HepG2 (cell line): ENCODE measurements at regions not wholly inside any gene's neighbourhood (a gene's known extent, or its start where the extent isn't known, plus 50 kb on each side); places are given as distances from the start of the nearest gene placed in this dataset.

Experiments used
- ATAC-seq: fragments of 200-7000 bp; cut with Tn5 transposase; 3 replicates; pipeline ENCODE4 v1.9.1; 2020; ENCODE audit warnings: mild to moderate bottlenecking, moderate library complexity
- BruUV-seq: library from RNA; stranded (reverse); fragments of 400-500 nt; replicated peaks from 2 replicates; lab custom pipeline; 2021; lab: Mats Ljungman, UMichigan
- CTCF ChIA-PET: fragments of 300-600 bp; formaldehyde crosslinking; extraction: SDS; loops from one replicate; lab custom pipeline; 2021; ENCODE audit warnings: low total read pairs, inconsistent platforms, low intra/inter-chr PET ratio; lab: Yijun Ruan, JAX
- POLR2A ChIA-PET: fragments of 350-600 bp; sonication (Branson Sonifier 250); formaldehyde crosslinking; loops from one replicate; lab custom pipeline; 2020; ENCODE audit warnings: antibody characterized with exemption, inconsistent platforms; lab: Yijun Ruan, JAX
- DNase-seq: peaks from one replicate; pipeline ENCODE4 v3.0.0-alpha.2; 2015; ENCODE audit warnings: low spot score
- FAIRE-seq: peaks from 3 replicates; lab custom pipeline; 2011; peaks lifted over from hg19 to GRCh38; lab: Jason Lieb, UNC
- H2AFZ ChIP-seq: one replicate; pipeline ENCODE4 v1.6.1; 2011; ENCODE audit warnings: low read length, inconsistent platforms
- H3K27ac ChIP-seq: fragments of 300-600 bp; 3 replicates; pipeline ENCODE4 v1.8.0; 2011; ENCODE audit warnings: mixed run types, mild to moderate bottlenecking, mixed read lengths, low read length, inconsistent platforms; ENCODE audit not compliant: insufficient read depth; ENCODE audit errors: extremely low read length
- H3K27me3 ChIP-seq, 2 experiments: fragments of 200-600 bp in 1 of 2; 2 replicates in 1 of 2; 3 replicates in 1 of 2; pipeline versions ENCODE4 v1.6.0 to v1.8.0; 2011; ENCODE audit warnings: low read length in 2 of 2, mild to moderate bottlenecking in 2 of 2, moderate library complexity in 2 of 2, inconsistent platforms in 1 of 2; ENCODE audit not compliant: insufficient read depth in 2 of 2, control insufficient read depth in 1 of 2
- H3K36me3 ChIP-seq, 2 experiments: fragments of 200-600 bp in 1 of 2; replicated peaks in 1 of 2; 2 replicates in 1 of 2; 3 replicates in 1 of 2; pipeline versions ENCODE4 v1.5.1 to v1.8.0; 2011; ENCODE audit warnings: low read length in 2 of 2, inconsistent platforms in 1 of 2; ENCODE audit not compliant: insufficient read depth in 2 of 2, control insufficient read depth in 1 of 2
- H3K4me1 ChIP-seq: 2 replicates; pipeline ENCODE4 v1.5.1; 2012; ENCODE audit warnings: low read length, inconsistent platforms; ENCODE audit not compliant: insufficient read depth
- H3K4me2 ChIP-seq: 2 replicates; pipeline ENCODE4 v1.6.0; 2011; ENCODE audit warnings: low read depth, low read length, inconsistent platforms
- H3K4me3 ChIP-seq, 3 experiments: fragments of 200-600 bp in 1 of 3; sonication (generic), shearing (Covaris generic) in 1 of 3; replicated peaks in 1 of 3; 2 replicates each; pipeline ENCODE4 v1.5.1; 2011 to 2016; ENCODE audit warnings: low read length in 3 of 3, inconsistent platforms in 2 of 3, low read depth in 2 of 3, mild to moderate bottlenecking in 2 of 3, control low read depth in 1 of 3, mixed read lengths in 1 of 3; ENCODE audit not compliant: insufficient read depth in 1 of 3
- H3K79me2 ChIP-seq: one replicate; pipeline ENCODE4 v1.6.1; 2011; ENCODE audit warnings: low read length, inconsistent platforms; ENCODE audit not compliant: insufficient read depth
- H3K9ac ChIP-seq: 2 replicates; pipeline ENCODE4 v1.6.0; 2011; ENCODE audit warnings: mild to moderate bottlenecking, low read depth, low read length, inconsistent platforms; ENCODE audit not compliant: insufficient read depth
- H3K9me3 ChIP-seq: 2 replicates; pipeline ENCODE4 v1.5.1; 2012; ENCODE audit warnings: mild to moderate bottlenecking, low read length
- H4K20me1 ChIP-seq: 2 replicates; pipeline ENCODE4 v1.6.0; 2011; ENCODE audit warnings: inconsistent platforms, mild to moderate bottlenecking, low read length, moderate library complexity; ENCODE audit not compliant: insufficient read depth
- FOXP1 ChIP-seq, 2 experiments: fragments of 450-650 bp in 1 of 2; IDR thresholded peaks; 2 replicates each; pipeline ENCODE4 v1.6.1; 2017 to 2018; ENCODE audit warnings: antibody characterized with exemption in 1 of 2
- NKX3-1 ChIP-seq: sonication (generic); formaldehyde crosslinking; IDR thresholded peaks from 2 replicates; pipeline ENCODE4 v1.5.0; 2020; ENCODE audit warnings: missing genetic modification reagents
- RARG ChIP-seq: sonication (generic); formaldehyde crosslinking; IDR thresholded peaks from 2 replicates; pipeline ENCODE4 v1.4.0; 2020; ENCODE audit warnings: low read depth, mild to moderate bottlenecking, missing genetic modification reagents
- RBM22 ChIP-seq: fragments of 200-400 bp; formaldehyde crosslinking; optimal IDR thresholded peaks from 2 replicates; pipeline ENCODE3; 2017; ENCODE audit warnings: mild to moderate bottlenecking, low read length, moderate library complexity
- ZBTB7A ChIP-seq: sonication (generic); formaldehyde crosslinking; IDR thresholded peaks from 2 replicates; pipeline ENCODE4 v1.8.0; 2022; ENCODE audit warnings: mild to moderate bottlenecking, missing genetic modification reagents
- ZFP36L2 ChIP-seq: sonication (generic); formaldehyde crosslinking; IDR thresholded peaks from 2 replicates; pipeline ENCODE4 v1.4.0; 2020; ENCODE audit warnings: missing genetic modification reagents
- ZNF274 ChIP-seq: sonication (generic); formaldehyde crosslinking; IDR thresholded peaks from 2 replicates; pipeline ENCODE4 v1.5.1; 2020; ENCODE audit warnings: mild to moderate bottlenecking, missing genetic modification reagents
- WGBS: methylation state at CpG from one replicate; pipeline ENCODE4 v1.1.6; 2017; ENCODE audit warnings: low lambda C conversion rate; 5-methylcytosine and 5-hydroxymethylcytosine counted together
- in situ Hi-C: cut with HindIII; loops from 2 replicates; pipeline ENCODE4 v1.10.0; 2017; ENCODE audit warnings: low pct_unique_long_range_greater_than_20kb; ENCODE audit not compliant: extremely low pct_ligation_motif_present
- intact Hi-C: fragments of 100-400 bp; cut with micrococcal nuclease; formaldehyde crosslinking; loops from one replicate; pipeline ENCODE4 v1.10.0; 2022; ENCODE audit not compliant: unreplicated experiment
- TF ChIP-seq, protein P1 (sequence below): IDR thresholded peaks from 2 replicates; pipeline ENCODE4 v1.4.0; 2020; ENCODE audit warnings: mild to moderate bottlenecking, missing genetic modification reagents
- TF ChIP-seq, protein P2 (sequence below): sonication (generic); formaldehyde crosslinking; IDR thresholded peaks from 2 replicates; pipeline ENCODE4 v1.5.1; 2020; ENCODE audit warnings: mild to moderate bottlenecking, missing genetic modification reagents, borderline replicate concordance
- TF ChIP-seq, protein P3 (sequence below): sonication (generic); formaldehyde crosslinking; IDR thresholded peaks from 2 replicates; pipeline ENCODE4 v1.4.0; 2020; ENCODE audit warnings: mild to moderate bottlenecking, missing genetic modification reagents, borderline replicate concordance

DNA sequence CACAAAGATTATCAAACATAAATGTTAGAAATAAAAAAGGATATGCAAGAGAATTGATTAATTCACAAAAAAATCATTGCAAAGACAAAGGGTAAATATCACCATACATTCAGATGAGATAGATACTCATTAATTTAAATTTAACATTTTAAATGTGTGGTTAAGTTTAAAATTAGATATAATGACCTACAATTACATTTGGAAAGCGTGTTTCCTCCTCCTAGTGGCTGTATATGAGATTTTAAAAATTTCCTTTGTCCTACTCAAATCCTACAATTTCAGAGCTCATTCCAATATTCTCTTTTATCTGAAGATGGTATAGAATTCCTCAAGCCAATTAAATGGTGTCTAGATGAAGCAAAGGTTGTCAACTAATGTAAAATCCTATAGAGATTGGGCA is 169.2 kb upstream of the CDH8 start (continued):
- TF ChIP-seq ZNF274 (CRISPR knock-in tag) (no peak), NKX3-1 (CRISPR knock-in tag) (no peak), ZFP36L2 (CRISPR knock-in tag) (no peak)
- TF ChIP-seq, protein P1, sequence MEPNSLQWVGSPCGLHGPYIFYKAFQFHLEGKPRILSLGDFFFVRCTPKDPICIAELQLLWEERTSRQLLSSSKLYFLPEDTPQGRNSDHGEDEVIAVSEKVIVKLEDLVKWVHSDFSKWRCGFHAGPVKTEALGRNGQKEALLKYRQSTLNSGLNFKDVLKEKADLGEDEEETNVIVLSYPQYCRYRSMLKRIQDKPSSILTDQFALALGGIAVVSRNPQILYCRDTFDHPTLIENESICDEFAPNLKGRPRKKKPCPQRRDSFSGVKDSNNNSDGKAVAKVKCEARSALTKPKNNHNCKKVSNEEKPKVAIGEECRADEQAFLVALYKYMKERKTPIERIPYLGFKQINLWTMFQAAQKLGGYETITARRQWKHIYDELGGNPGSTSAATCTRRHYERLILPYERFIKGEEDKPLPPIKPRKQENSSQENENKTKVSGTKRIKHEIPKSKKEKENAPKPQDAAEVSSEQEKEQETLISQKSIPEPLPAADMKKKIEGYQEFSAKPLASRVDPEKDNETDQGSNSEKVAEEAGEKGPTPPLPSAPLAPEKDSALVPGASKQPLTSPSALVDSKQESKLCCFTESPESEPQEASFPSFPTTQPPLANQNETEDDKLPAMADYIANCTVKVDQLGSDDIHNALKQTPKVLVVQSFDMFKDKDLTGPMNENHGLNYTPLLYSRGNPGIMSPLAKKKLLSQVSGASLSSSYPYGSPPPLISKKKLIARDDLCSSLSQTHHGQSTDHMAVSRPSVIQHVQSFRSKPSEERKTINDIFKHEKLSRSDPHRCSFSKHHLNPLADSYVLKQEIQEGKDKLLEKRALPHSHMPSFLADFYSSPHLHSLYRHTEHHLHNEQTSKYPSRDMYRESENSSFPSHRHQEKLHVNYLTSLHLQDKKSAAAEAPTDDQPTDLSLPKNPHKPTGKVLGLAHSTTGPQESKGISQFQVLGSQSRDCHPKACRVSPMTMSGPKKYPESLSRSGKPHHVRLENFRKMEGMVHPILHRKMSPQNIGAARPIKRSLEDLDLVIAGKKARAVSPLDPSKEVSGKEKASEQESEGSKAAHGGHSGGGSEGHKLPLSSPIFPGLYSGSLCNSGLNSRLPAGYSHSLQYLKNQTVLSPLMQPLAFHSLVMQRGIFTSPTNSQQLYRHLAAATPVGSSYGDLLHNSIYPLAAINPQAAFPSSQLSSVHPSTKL (CRISPR knock-in tag): no peak
- TF ChIP-seq, protein P2, sequence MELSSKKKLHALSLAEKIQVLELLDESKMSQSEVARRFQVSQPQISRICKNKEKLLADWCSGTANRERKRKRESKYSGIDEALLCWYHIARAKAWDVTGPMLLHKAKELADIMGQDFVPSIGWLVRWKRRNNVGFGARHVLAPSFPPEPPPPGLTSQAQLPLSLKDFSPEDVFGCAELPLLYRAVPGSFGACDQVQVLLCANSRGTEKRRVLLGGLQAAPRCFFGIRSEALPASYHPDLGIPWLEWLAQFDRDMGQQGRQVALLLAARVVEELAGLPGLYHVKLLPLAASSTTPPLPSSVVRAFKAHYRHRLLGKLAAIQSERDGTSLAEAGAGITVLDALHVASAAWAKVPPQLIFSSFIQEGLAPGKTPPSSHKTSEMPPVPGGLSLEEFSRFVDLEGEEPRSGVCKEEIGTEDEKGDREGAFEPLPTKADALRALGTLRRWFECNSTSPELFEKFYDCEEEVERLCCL (CRISPR knock-in tag): no peak
- TF ChIP-seq, all 625 proteins: peak for 0

DNA sequence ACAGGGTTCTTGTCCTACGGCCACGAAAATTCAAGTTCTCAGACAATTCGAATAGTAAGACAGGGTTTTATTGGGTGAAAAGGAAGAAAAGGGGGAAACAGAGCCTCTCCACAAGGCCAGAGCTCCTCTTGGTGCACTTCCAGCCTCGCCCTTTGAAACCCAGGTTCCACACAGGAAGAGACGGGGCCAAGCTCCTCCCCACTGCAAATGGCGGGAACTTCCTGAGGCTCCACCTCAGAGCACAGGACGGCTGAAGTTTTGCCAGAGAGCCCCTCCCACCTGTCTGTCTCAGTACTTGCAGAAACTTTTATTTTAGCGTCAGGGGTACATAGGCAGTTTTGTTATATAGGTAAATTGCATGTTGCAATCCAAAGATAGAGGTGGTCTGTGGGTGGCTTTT is 165.7 kb upstream of the CDH8 start:
- DNase-seq (no peak), FAIRE-seq (no peak), ATAC-seq (no peak)
- Histone ChIP-seq H2AFZ (no peak overlapping the region), H3K9ac (no peak overlapping the region), H3K27me3 (no peaks in the 10 kb centered on the region), H3K27ac (no peak overlapping the region), H3K79me2 (no peaks in the 10 kb centered on the region), H3K4me3 (no peak overlapping the region), H3K4me2 (no peak overlapping the region), H4K20me1 (no peaks in the 10 kb centered on the region), H3K4me1 (no peaks in the 10 kb centered on the region), H3K36me3 (no peaks in the 10 kb centered on the region), H3K9me3 (no peaks in the 10 kb centered on the region)
- intact Hi-C loops (no loop called here), in situ Hi-C loops (no loop called here)
- TF ChIP-seq RARG (CRISPR knock-in tag) (no peak), FOXP1 (IDR thresholded peaks at IDR 0.05) (no peak), FOXP1 (CRISPR knock-in tag; IDR thresholded peaks at IDR 0.05) (no peak), ZBTB7A (CRISPR knock-in tag) (no peak), RBM22 (no peak)
- TF ChIP-seq, protein P3, sequence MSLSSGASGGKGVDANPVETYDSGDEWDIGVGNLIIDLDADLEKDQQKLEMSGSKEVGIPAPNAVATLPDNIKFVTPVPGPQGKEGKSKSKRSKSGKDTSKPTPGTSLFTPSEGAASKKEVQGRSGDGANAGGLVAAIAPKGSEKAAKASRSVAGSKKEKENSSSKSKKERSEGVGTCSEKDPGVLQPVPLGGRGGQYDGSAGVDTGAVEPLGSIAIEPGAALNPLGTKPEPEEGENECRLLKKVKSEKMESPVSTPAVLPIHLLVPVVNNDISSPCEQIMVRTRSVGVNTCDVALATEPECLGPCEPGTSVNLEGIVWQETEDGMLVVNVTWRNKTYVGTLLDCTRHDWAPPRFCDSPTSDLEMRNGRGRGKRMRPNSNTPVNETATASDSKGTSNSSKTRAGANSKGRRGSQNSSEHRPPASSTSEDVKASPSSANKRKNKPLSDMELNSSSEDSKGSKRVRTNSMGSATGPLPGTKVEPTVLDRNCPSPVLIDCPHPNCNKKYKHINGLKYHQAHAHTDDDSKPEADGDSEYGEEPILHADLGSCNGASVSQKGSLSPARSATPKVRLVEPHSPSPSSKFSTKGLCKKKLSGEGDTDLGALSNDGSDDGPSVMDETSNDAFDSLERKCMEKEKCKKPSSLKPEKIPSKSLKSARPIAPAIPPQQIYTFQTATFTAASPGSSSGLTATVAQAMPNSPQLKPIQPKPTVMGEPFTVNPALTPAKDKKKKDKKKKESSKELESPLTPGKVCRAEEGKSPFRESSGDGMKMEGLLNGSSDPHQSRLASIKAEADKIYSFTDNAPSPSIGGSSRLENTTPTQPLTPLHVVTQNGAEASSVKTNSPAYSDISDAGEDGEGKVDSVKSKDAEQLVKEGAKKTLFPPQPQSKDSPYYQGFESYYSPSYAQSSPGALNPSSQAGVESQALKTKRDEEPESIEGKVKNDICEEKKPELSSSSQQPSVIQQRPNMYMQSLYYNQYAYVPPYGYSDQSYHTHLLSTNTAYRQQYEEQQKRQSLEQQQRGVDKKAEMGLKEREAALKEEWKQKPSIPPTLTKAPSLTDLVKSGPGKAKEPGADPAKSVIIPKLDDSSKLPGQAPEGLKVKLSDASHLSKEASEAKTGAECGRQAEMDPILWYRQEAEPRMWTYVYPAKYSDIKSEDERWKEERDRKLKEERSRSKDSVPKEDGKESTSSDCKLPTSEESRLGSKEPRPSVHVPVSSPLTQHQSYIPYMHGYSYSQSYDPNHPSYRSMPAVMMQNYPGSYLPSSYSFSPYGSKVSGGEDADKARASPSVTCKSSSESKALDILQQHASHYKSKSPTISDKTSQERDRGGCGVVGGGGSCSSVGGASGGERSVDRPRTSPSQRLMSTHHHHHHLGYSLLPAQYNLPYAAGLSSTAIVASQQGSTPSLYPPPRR (CRISPR knock-in tag): no peak
- WGBS: 9% methylated on average over 8 of the region's 8 CpGs
- ChIA-PET CTCF (no interaction called here), POLR2A (no interaction called here)
- BruUV-seq: no TSS peak
